HG03354 (cell line): ENCODE measurements at regions not wholly inside any gene's neighbourhood (a gene's known extent, or its start where the extent isn't known, plus 50 kb on each side); places are given as distances from the start of the nearest gene placed in this dataset.
A peak's percentile ranks its signal among the peaks of the same experiment; 100 is the strongest.
"Not testable (repeated sequence)": the region's sequence is repeated elsewhere in the genome, so short reads cannot be mapped to it uniquely, and the experiment has no call there.

Source experiments
- ATAC-seq: cut with Tn5 transposase; IDR thresholded peaks from one replicate; pipeline ENCODE4 v1.9.1; 2021; ENCODE audit warnings: mild to moderate bottlenecking; ENCODE audit not compliant: unreplicated experiment, poor library complexity, severe bottlenecking

GRCh38 chr9:71632776-71633175 is 135.5 kb downstream of the CEMIP2 start:
- no peak for ATAC-seq

GRCh38 chr9:71630377-71630995 is 137.8 kb downstream of the CEMIP2 start:
- ATAC-seq = no peak

- no peak for ATAC-seq
These were observed 138.6 kb downstream of the CEMIP2 start for GRCh38 chr9:71629578-71630215.

- no peak for ATAC-seq
These were observed 140.1 kb downstream of the CEMIP2 start for GRCh38 chr9:71628247-71628646.

- ATAC-seq = no peak
These were observed 140.8 kb downstream of the CEMIP2 start for GRCh38 chr9:71627537-71627936.

- ATAC-seq = no peak
These were observed 141.9 kb downstream of the CEMIP2 start for GRCh38 chr9:71626395-71626794.

GRCh38 chr9:71624728-71625127 is 143.6 kb downstream of the CEMIP2 start:
- no peak for ATAC-seq

GRCh38 chr9:71620746-71621145 is 147.6 kb downstream of the CEMIP2 start:
- no peak for ATAC-seq

GRCh38 chr9:71620331-71620730 is 148.0 kb downstream of the CEMIP2 start:
- ATAC-seq = no peak

- no peak for ATAC-seq
These were observed 148.4 kb downstream of the CEMIP2 start for GRCh38 chr9:71619926-71620325.

- ATAC-seq = no peak
These were observed 153.8 kb downstream of the CEMIP2 start for GRCh38 chr9:71614409-71615010.

- ATAC-seq = no peak
These were observed 155.4 kb downstream of the CEMIP2 start for GRCh38 chr9:71612889-71613288.

- no peak for ATAC-seq
These were observed 158.9 kb downstream of the CEMIP2 start for GRCh38 chr9:71609448-71609830.

GRCh38 chr9:71608825-71609447 is 159.4 kb downstream of the CEMIP2 start:
- no peak for ATAC-seq

GRCh38 chr9:71608021-71608420 is 160.3 kb downstream of the CEMIP2 start:
- no peak for ATAC-seq

GRCh38 chr9:71607461-71607881 is 160.8 kb downstream of the CEMIP2 start:
- ATAC-seq = no peak

- peak; percentile 95 for ATAC-seq
These were observed 163.9 kb downstream of the CEMIP2 start for GRCh38 chr9:71604197-71605063.

GRCh38 chr9:71602652-71603051 is 165.7 kb downstream of the CEMIP2 start:
- peak; percentile 75 for ATAC-seq

GRCh38 chr9:71595762-71596161 is 172.6 kb downstream of the CEMIP2 start:
- ATAC-seq = not testable (repeated sequence)

- ATAC-seq = no peak
These were observed 173.8 kb downstream of the CEMIP2 start for GRCh38 chr9:71594541-71594940.
